ENCODE measurements at regions not wholly inside any gene's neighbourhood (a gene's known extent, or its start where the extent isn't known, plus 50 kb on each side); places are given as distances from the start of the nearest gene placed in this dataset.
"Not testable (repeated sequence)": the region's sequence is repeated elsewhere in the genome, so short reads cannot be mapped to it uniquely, and the experiment has no call there.

GRCh38 chrX:110519501-110519900 lies 160.9 kb downstream of the RTL9 start:
- no peak for DNase-seq (ENCODE audit: low spot score)

GRCh38 chrX:110519906-110520452 lies 161.3 kb downstream of the RTL9 start:
- no peak for DNase-seq (ENCODE audit: low spot score)

- DNase-seq (ENCODE audit: low spot score), result not testable (repeated sequence)
Observed at GRCh38 chrX:110520652-110521051, 162.0 kb downstream of the RTL9 start.

GRCh38 chrX:110531873-110532580 lies 173.4 kb downstream of the RTL9 start:
- no peak for DNase-seq (ENCODE audit: low spot score)

GRCh38 chrX:110532581-110532931 lies 173.9 kb downstream of the RTL9 start:
- no peak for DNase-seq (ENCODE audit: low spot score)

GRCh38 chrX:110536816-110537215 lies 178.2 kb downstream of the RTL9 start:
- DNase-seq (ENCODE audit: low spot score), result no peak

- no peak for DNase-seq (ENCODE audit: low spot score)
Observed at GRCh38 chrX:110541266-110541665, 182.6 kb downstream of the RTL9 start.

GRCh38 chrX:110550854-110551253 lies 192.2 kb downstream of the RTL9 start:
- DNase-seq (ENCODE audit: low spot score), result not testable (repeated sequence)

GRCh38 chrX:110557864-110558263 lies 199.2 kb downstream of the RTL9 start:
- no peak for DNase-seq (ENCODE audit: low spot score)

GRCh38 chrX:110558406-110558805 lies 199.8 kb downstream of the RTL9 start:
- DNase-seq (ENCODE audit: low spot score), result no peak

- no peak for DNase-seq (ENCODE audit: low spot score)
Observed at GRCh38 chrX:110561034-110561433, 202.4 kb downstream of the RTL9 start.

GRCh38 chrX:110563282-110563681 lies 204.6 kb downstream of the RTL9 start:
- no peak for DNase-seq (ENCODE audit: low spot score)

GRCh38 chrX:110568441-110568840 lies 209.8 kb downstream of the RTL9 start:
- no peak for DNase-seq (ENCODE audit: low spot score)

- no peak for DNase-seq (ENCODE audit: low spot score)
Observed at GRCh38 chrX:110569506-110569905, 210.9 kb downstream of the RTL9 start.

GRCh38 chrX:110578270-110578669 lies 217.3 kb downstream of the CHRDL1 start:
- DNase-seq (ENCODE audit: low spot score), result no peak

GRCh38 chrX:110584083-110584482 lies 211.5 kb downstream of the CHRDL1 start:
- no peak for DNase-seq (ENCODE audit: low spot score)

- no peak for DNase-seq (ENCODE audit: low spot score)
Observed at GRCh38 chrX:110588164-110588563, 207.5 kb downstream of the CHRDL1 start.

GRCh38 chrX:110588853-110589252 lies 206.8 kb downstream of the CHRDL1 start:
- no peak for DNase-seq (ENCODE audit: low spot score)

GRCh38 chrX:110600745-110601310 lies 194.8 kb downstream of the CHRDL1 start:
- DNase-seq (ENCODE audit: low spot score), result no peak

GRCh38 chrX:110614596-110614995 lies 181.0 kb downstream of the CHRDL1 start:
- no peak for DNase-seq (ENCODE audit: low spot score)

All from hematopoietic multipotent progenitor cell treated with erythropoietin and hydrocortisone succinate and interleukin-3 and kit ligand, for 15 days (in vitro differentiated cells).